HG03378 (cell line): ENCODE measurements at regions not wholly inside any gene's neighbourhood (a gene's known extent, or its start where the extent isn't known, plus 50 kb on each side); places are given as distances from the start of the nearest gene placed in this dataset.
"Not testable (repeated sequence)": the region's sequence is repeated elsewhere in the genome, so short reads cannot be mapped to it uniquely, and the experiment has no call there.

ENCODE experiments used
- ATAC-seq: cut with Tn5 transposase; IDR thresholded peaks from one replicate; pipeline ENCODE4 v1.9.1; 2021; ENCODE audit warnings: mild to moderate bottlenecking, moderate library complexity; ENCODE audit not compliant: unreplicated experiment

DNA sequence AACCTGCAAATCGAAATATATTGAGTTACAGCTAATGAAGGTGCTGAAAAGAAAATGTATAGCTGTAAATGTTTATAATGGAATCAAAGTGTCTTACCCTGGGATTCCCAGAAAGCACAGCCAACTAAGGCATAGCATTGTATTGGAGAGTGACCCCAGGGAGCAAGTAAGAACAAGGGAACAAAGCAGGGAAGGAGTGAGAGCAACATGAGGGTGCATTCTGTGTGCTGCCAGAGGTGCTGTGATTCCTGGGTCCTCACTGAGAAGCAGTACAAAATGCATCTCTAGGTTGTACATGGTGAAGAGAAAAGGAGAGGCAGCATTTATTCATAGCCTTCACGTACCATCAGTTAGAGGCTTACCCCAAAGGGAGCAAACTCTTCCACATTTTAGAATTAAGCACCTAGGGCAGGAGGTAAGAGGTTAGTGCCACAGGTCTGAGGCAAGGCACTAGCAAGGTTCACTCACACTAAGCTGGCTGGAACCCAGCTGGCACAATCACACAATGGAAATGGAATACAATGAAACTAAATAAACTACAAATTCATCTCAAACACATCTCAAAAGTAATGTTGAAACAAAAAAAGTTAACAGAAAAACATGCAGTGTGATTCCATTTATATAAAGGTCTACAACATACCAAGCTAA, 151.5 kb upstream of the C2CD4B start:
- no peak for ATAC-seq

DNA sequence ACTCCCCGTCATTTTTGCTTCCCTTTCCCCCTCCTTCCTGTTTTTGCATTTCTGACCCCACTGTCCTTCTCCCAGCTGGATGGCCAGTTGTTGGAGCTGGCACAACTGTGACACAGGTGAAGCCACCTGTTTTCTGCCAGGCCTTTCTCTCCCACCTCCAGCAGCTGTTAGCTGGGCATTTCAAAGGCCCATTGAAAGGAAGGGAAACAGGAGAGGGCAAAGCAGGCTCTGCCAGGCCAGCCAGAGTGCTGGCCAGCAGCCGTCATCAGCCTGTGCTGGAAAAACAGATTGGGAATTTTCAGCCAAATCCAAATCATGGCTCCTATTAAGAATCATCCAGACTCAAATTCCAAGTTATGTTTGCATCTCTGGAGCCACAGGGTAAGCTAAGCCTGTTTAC, 155.2 kb upstream of the C2CD4B start:
- no peak for ATAC-seq

- ATAC-seq, result no peak
Measured at GRCh38 chr15:62323353-62323890, 158.3 kb upstream of the C2CD4B start.

DNA sequence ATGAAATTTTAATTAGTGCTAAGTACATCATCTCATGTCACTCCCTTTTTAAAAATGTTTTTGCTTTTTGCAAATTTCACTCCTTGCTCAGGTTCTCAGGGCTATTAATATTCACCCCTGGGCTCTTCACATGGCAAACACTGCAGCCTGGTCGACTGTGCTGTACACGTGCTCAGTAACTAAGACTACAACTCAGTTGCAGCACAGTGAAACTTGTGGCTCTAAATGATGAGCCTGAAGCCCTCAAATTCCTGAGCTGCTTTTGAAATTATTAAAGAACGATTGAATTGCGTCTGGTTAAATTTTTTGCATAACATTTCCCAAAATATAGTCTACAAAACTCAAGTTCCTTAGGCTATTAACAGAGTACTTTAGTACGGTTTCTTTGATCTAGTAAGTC, 159.3 kb upstream of the C2CD4B start:
- no peak for ATAC-seq

GRCh38 chr15:62325597-62325996, 160.5 kb upstream of the C2CD4B start:
- no peak for ATAC-seq

GRCh38 chr15:62326460-62327011, 161.5 kb upstream of the C2CD4B start:
- ATAC-seq, result no peak

- ATAC-seq, result no peak
Measured at GRCh38 chr15:62327406-62327805, 162.3 kb upstream of the C2CD4B start.

- not testable (repeated sequence) for ATAC-seq
Measured at GRCh38 chr15:62332472-62332871, 167.4 kb upstream of the C2CD4B start.

DNA sequence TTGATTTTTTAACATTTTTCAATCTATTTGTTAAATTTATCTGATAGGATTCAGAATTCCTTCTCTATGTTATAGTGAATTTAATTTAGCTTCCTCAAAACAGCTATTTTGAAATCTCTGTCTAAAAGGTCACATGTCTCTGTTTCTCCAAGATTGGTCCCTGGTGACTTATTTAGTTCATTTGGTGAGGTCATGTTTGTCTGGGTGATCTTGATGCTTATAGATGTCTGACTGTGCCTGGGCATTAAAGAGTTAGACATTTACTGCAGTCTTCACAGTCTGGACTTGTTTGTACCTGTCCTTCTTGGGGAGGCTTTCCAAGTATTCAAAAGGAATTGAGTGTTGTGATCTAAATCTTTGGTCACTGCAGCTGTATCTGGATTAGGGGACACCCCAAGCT, 169.5 kb upstream of the C2CD4B start:
- no peak for ATAC-seq

DNA sequence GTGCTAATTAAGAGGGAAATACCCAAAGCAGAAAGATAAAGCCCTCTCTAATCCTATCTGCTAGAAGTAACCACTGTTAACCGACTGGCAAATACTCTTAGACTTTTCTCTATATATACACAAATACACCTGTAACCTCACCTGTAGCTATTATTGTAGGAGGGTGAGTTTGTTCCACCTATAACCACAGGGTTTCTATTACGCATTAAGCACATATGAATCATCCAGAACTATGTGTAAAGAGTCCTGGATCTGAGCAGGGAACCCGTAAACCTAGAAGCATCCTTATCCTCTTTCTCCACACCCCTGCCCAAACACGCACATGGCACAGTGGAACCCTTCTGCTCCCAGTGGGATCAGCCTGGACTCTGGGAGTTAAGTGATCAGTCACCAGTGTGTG, 172.8 kb upstream of the C2CD4B start:
- ATAC-seq, result no peak

DNA sequence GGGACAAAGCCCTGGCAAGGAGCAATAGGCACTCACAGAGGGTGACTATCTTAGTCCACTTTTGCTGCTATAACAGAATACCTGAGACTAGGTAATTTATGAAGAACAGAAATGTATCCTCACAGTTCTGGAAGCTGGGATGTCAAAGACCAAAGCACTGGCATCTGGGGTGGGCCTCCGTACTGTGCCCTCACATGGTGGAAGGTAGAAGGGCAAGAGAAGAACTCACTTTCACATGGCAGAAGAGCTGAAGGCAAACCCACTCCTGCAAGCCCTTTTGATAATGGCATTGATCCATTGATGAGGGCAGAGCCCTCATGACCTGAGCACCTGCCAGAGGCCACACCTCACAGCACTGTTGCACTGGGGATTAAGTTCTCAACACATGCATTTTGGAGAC, 173.4 kb upstream of the C2CD4B start:
- ATAC-seq, result no peak

DNA sequence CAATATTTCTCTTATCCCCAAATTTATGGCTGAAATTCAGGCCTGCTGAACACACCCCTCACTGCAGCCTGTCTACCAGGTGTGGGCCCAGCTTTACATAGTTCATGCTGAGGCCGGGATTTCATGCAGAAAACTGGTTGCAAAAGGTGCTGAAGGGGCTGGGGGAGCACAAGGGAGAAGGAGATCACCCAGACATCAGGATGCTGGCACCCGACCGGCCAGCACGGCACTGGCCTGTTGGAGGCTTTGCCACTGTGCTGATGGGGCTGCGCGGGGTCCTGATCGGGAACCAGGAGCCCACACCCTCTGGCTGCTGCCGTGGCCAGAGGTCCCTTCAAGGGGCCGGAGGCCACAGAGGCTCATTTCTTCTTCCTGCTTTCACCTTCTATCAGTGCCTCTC, 177.9 kb upstream of the C2CD4B start:
- ATAC-seq, result no peak

- ATAC-seq, result no peak
Measured at GRCh38 chr15:62343397-62343796, 178.3 kb upstream of the C2CD4B start.

- peak; percentile 75 for ATAC-seq
Measured at GRCh38 chr15:62344806-62345539, 179.9 kb upstream of the C2CD4B start.

DNA sequence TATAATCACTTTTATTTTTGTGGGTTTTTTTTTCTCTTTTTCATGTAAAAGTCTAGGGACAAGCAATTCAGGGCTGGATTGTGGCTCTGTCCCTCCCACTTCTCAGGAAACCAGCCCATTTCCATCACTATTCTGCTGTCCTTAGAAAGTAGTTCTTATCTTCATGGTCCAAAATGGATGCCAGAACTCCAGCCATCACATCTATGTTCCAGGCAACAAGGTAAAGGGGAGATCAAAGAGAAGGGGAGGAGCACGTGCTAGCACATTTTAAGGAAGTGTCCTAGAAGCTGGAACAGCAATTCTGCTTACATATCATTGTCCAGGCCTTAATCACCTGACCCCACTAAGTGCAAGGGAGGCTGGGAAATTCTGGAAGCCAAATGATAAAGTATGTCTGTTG, 181.1 kb upstream of the C2CD4B start:
- no peak for ATAC-seq

DNA sequence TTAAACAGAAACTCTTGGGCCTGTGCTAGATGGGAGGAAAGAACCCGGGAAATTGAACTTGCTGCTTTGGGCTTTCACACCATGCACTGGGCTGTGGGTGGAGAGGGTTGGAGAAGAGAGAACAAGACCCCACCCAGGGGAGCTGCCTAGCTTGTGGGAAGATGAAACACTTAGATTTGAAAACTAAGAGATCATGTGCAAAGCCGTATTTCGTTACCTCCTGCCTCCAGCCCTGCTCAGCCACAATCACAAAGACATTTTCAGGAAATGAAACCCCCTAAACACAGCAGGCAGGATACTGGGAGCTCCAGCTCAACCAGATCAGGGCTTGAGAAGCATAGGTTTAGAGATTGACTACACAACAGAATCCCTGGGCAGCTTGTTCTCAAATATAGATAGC, 183.0 kb upstream of the C2CD4B start:
- ATAC-seq, result no peak

DNA sequence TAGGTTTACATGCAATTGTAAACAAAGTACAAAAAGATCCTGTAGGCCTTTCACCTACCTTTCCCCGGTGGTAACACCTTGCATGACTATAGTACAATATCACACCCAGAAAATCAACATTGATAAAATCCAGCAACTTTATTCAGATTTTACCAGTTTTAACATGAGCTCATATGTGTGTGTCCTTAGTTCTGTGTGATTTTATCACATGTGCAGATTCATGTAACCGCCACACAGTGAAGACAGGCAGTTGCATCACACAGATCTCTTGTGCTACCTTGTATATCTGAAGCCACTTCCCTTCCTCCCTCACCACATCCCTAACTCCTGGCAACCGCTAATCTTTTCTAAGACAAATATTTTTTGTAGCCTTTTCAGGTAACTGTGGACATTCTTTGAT, 183.5 kb upstream of the C2CD4B start:
- ATAC-seq, result no peak

DNA sequence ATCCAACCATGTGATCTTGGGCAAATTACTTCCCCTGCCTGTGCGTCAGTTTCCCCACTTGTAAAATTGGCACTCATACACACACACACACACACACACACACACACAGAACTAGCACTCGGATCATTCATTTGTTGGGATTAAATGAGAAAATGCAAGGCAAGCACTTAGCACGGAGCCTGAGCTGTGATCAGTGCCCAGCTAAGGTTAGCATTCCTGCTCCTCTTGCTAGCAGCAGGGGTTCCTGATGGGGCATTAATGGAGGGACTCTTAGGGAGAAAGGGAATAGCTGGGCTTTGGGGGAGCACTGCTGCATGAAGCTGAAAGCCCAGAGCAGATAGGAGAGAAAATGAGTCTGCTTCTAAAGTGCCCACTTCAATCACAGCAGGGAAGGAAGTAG, 187.7 kb upstream of the C2CD4B start:
- ATAC-seq, result no peak

- ATAC-seq, result no peak
Measured at GRCh38 chr15:62357431-62357830, 192.3 kb upstream of the C2CD4B start.

GRCh38 chr15:62359416-62359815, 194.3 kb upstream of the C2CD4B start:
- ATAC-seq, result no peak

- ATAC-seq, result no peak
Measured at GRCh38 chr15:62360332-62361097, 195.4 kb upstream of the C2CD4B start.
